Hepatocyte (in vitro differentiated cells): ENCODE measurements at regions not wholly inside any gene's neighbourhood (a gene's known extent, or its start where the extent isn't known, plus 50 kb on each side); places are given as distances from the start of the nearest gene placed in this dataset.

Experiments
- DNase-seq: peaks from one replicate; pipeline ENCODE4 v3.0.0-alpha.2; 2016; ENCODE audit warnings: low spot score
- H2AFZ ChIP-seq: fragments of 200-600 bp; sonication (generic); 2 replicates; pipeline ENCODE4 v1.6.0; 2016; ENCODE audit warnings: antibody characterized with exemption, mild to moderate bottlenecking
- H3K27ac ChIP-seq: fragments of 200-600 bp; sonication (generic); 2 replicates; pipeline ENCODE4 v1.5.1; 2016; ENCODE audit warnings: mild to moderate bottlenecking
- H3K27me3 ChIP-seq: fragments of 200-600 bp; sonication (generic); 2 replicates; pipeline ENCODE4 v1.6.1; 2016
- H3K36me3 ChIP-seq: fragments of 200-600 bp; sonication (generic); replicated peaks from 2 replicates; pipeline ENCODE4 v1.5.1; 2016; ENCODE audit warnings: low read depth; ENCODE audit not compliant: insufficient read depth
- H3K4me1 ChIP-seq: fragments of 200-600 bp; sonication (generic); 2 replicates; pipeline ENCODE4 v1.5.1; 2016; ENCODE audit warnings: mild to moderate bottlenecking, moderate library complexity; ENCODE audit not compliant: insufficient read depth
- H3K4me2 ChIP-seq: fragments of 200-600 bp; sonication (generic); 2 replicates; pipeline ENCODE4 v1.6.0; 2016
- H3K4me3 ChIP-seq: fragments of 200-600 bp; sonication (generic); 2 replicates; pipeline ENCODE4 v1.5.1; 2016; ENCODE audit warnings: mild to moderate bottlenecking
- H3K79me2 ChIP-seq: fragments of 200-600 bp; sonication (generic); 2 replicates; pipeline ENCODE4 v1.6.0; 2017; ENCODE audit warnings: mild to moderate bottlenecking
- H3K9me2 ChIP-seq: fragments of 200-600 bp; sonication (generic); replicated peaks from 2 replicates; pipeline ENCODE4 v1.6.0; 2017; ENCODE audit warnings: mild to moderate bottlenecking; ENCODE audit not compliant: insufficient read depth
- H3K9me3 ChIP-seq: fragments of 200-600 bp; sonication (generic); 2 replicates; pipeline ENCODE4 v1.5.1; 2016; ENCODE audit warnings: low read depth, mild to moderate bottlenecking
- H4K20me1 ChIP-seq: fragments of 200-600 bp; sonication (generic); 2 replicates; pipeline ENCODE4 v1.6.0; 2016; ENCODE audit warnings: mild to moderate bottlenecking; ENCODE audit not compliant: insufficient read depth, poor library complexity, severe bottlenecking
- CTCF ChIP-seq: fragments of 200-600 bp; sonication (generic); IDR thresholded peaks from 2 replicates; pipeline ENCODE4 v1.5.1; 2016; ENCODE audit warnings: antibody characterized with exemption, mild to moderate bottlenecking; ENCODE audit not compliant: poor library complexity
- EZH2 ChIP-seq: fragments of 200-600 bp; sonication (generic); IDR thresholded peaks from 2 replicates; pipeline ENCODE4 v1.6.1; 2016; ENCODE audit warnings: antibody characterized with exemption, mild to moderate bottlenecking, borderline replicate concordance
- EZH2phosphoT487 ChIP-seq: fragments of 200-600 bp; sonication (generic); IDR thresholded peaks from one replicate; pipeline ENCODE4 v1.6.1; 2018; ENCODE audit warnings: antibody characterized with exemption, mild to moderate bottlenecking, low read depth, moderate library complexity; ENCODE audit not compliant: unreplicated experiment, severe bottlenecking
- WGBS: methylation state at CpG from one replicate; pipeline ENCODE4 v1.1.6; 2016; ENCODE audit warnings: low lambda C conversion rate; ENCODE audit errors: missing lambda C conversion rate; 5-methylcytosine and 5-hydroxymethylcytosine counted together

DNA sequence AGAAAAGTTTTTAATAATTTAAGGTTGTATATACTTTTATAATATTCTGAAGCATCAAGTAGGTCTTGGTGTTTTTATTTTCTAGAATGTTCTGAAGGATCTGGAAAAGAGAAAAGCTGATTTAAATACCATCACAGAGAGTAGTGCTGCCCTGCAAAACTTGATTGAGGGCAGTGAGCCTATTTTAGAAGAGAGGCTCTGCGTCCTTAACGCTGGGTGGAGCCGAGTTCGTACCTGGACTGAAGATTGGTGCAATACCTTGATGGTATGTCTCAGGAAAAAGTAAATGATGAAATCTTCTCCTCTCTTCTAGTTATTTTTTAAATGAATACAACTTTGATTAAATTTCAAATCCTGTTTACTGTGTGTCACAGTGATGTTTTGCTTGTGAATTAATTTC, 225.7 kb downstream of the UTRN start:
- no peak for TF ChIP-seq EZH2
- TF ChIP-seq EZH2phosphoT487, result no peak
- no peak for TF ChIP-seq CTCF
- Histone ChIP-seq H3K9me3 (no peaks in the 10 kb centered on the region), H4K20me1 (no peaks in the 10 kb centered on the region), H3K4me1 (no peaks in the 10 kb centered on the region), H3K79me2 (no peaks in the 10 kb centered on the region), H3K4me3 (no peak overlapping the region), H3K4me2 (no peak overlapping the region), H3K36me3 (no peaks in the 10 kb centered on the region), H3K9me2 (no peaks in the 10 kb centered on the region), H2AFZ (no peak overlapping the region), H3K27ac (no peak overlapping the region), H3K27me3 (no peaks in the 10 kb centered on the region)
- 94% methylated on average over 4 of the region's 4 CpGs for WGBS
- no peak for DNase-seq

DNA sequence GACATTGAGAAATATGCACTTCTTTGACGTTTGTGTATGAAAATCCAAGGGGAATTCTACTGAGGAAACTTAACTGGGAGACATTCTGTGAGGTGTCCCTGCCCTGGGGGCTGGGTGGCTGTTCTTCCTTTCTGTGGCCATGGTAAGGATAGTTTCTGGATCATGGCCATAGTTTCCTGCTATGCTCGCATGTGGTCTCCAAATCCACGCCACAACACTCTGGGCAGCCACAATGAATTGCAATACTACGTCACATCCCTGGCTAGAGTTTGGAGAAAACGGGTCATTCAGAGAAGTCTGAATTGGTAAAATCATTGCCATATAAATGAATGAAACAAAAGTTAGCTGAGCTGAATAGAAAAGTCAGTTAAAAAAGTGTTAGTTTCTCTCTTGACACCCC, 230.6 kb downstream of the UTRN start:
- WGBS, result 96% methylated on average over 5 of the region's 5 CpGs
- no peaks in the 10 kb centered on the region for H4K20me1 ChIP-seq
- no peak overlapping the region for H3K4me3 ChIP-seq
- no peak overlapping the region for H2AFZ ChIP-seq
- no peaks in the 10 kb centered on the region for H3K9me3 ChIP-seq
- H3K4me2 ChIP-seq, result no peak overlapping the region
- H3K79me2 ChIP-seq, result no peaks in the 10 kb centered on the region
- TF ChIP-seq EZH2 (no peak), EZH2phosphoT487 (no peak), CTCF (no peak)
- H3K27ac ChIP-seq, result no peak overlapping the region
- no peaks in the 10 kb centered on the region for H3K27me3 ChIP-seq
- H3K9me2 ChIP-seq, result no peaks in the 10 kb centered on the region
- H3K4me1 ChIP-seq, result no peaks in the 10 kb centered on the region
- DNase-seq, result no peak
- no peaks in the 10 kb centered on the region for H3K36me3 ChIP-seq

GRCh38 chr6:144519426-144519825, 234.3 kb downstream of the UTRN start:
- 88% methylated on average over 4 of the region's 4 CpGs for WGBS
- Histone ChIP-seq H2AFZ (no peak overlapping the region), H3K4me2 (no peak overlapping the region), H3K4me3 (no peak overlapping the region), H3K9me2 (no peaks in the 10 kb centered on the region), H3K27ac (no peak overlapping the region), H3K4me1 (no peaks in the 10 kb centered on the region), H3K27me3 (no peaks in the 10 kb centered on the region), H3K9me3 (no peaks in the 10 kb centered on the region), H3K36me3 (no peaks in the 10 kb centered on the region), H4K20me1 (no peaks in the 10 kb centered on the region), H3K79me2 (no peaks in the 10 kb centered on the region)
- TF ChIP-seq CTCF (no peak), EZH2phosphoT487 (no peak), EZH2 (no peak)
- DNase-seq, result no peak

GRCh38 chr6:144528743-144529425, 243.7 kb downstream of the UTRN start:
- TF ChIP-seq EZH2phosphoT487, result no peak
- no peak for TF ChIP-seq CTCF
- no peak for TF ChIP-seq EZH2
- Histone ChIP-seq H4K20me1 (no peaks in the 10 kb centered on the region), H3K4me3 (no peak overlapping the region), H3K27me3 (no peaks in the 10 kb centered on the region), H3K9me3 (no peaks in the 10 kb centered on the region), H2AFZ (no peak overlapping the region), H3K4me1 (no peaks in the 10 kb centered on the region), H3K79me2 (no peaks in the 10 kb centered on the region), H3K36me3 (no peaks in the 10 kb centered on the region), H3K4me2 (no peak overlapping the region), H3K9me2 (no peaks in the 10 kb centered on the region), H3K27ac (no peak overlapping the region)
- no peak for DNase-seq
- WGBS, result 89% methylated on average over 9 of the region's 9 CpGs
